NB4 (cell line): ENCODE measurements at regions not wholly inside any gene's neighbourhood (a gene's known extent, or its start where the extent isn't known, plus 50 kb on each side); places are given as distances from the start of the nearest gene placed in this dataset.

Experiments used
- DNase-seq: peaks from one replicate; pipeline ENCODE4 v3.0.0; 2010; ENCODE audit warnings: low read depth
- H3K4me3 ChIP-seq: one replicate; pipeline ENCODE4 v1.5.1; 2011; ENCODE audit warnings: mild to moderate bottlenecking, low read depth, low read length, moderate library complexity
- CTCF ChIP-seq: IDR thresholded peaks from one replicate; pipeline ENCODE4 v1.5.1; 2012; ENCODE audit warnings: low read depth, low read length
- MAX ChIP-seq: IDR thresholded peaks from 2 replicates; pipeline ENCODE4 v1.6.1; 2011; ENCODE audit warnings: low read depth, low read length
- MYC ChIP-seq: IDR thresholded peaks from 2 replicates; pipeline ENCODE4 v1.6.1; 2011; ENCODE audit warnings: low read depth, low read length
- POLR2A ChIP-seq: IDR thresholded peaks from 2 replicates; pipeline ENCODE4 v1.6.1; 2011; ENCODE audit warnings: mild to moderate bottlenecking; ENCODE audit not compliant: insufficient read length; ENCODE audit errors: extremely low read depth

- TF ChIP-seq MYC (no peak), CTCF (no peak), MAX (no peak), POLR2A (no peak)
- no peak for DNase-seq
- no peak overlapping the region for H3K4me3 ChIP-seq
Observed at GRCh38 chr18:56188529-56189275, 449.7 kb downstream of the TXNL1 start.

GRCh38 chr18:56186319-56186718, 452.1 kb downstream of the TXNL1 start:
- DNase-seq: no peak
- no peak overlapping the region for H3K4me3 ChIP-seq
- TF ChIP-seq MAX (no peak), POLR2A (no peak), CTCF (no peak), MYC (no peak)

GRCh38 chr18:56185126-56185525, 453.3 kb downstream of the TXNL1 start:
- DNase-seq: no peak
- no peak overlapping the region for H3K4me3 ChIP-seq
- no peak for TF ChIP-seq CTCF
- no peak for TF ChIP-seq MAX
- TF ChIP-seq POLR2A: no peak
- TF ChIP-seq MYC: no peak

GRCh38 chr18:56176751-56177150, 461.6 kb downstream of the TXNL1 start:
- no peak overlapping the region for H3K4me3 ChIP-seq
- no peak for TF ChIP-seq MAX
- no peak for DNase-seq

GRCh38 chr18:56175330-56176001, 462.9 kb downstream of the TXNL1 start:
- no peak for DNase-seq
- TF ChIP-seq POLR2A (no peak), CTCF (no peak), MAX (no peak), MYC (no peak)
- no peak overlapping the region for H3K4me3 ChIP-seq

GRCh38 chr18:56173542-56174220, 464.7 kb downstream of the TXNL1 start:
- H3K4me3 ChIP-seq: no peak overlapping the region
- TF ChIP-seq CTCF (no peak), MAX (no peak), MYC (no peak), POLR2A (no peak)
- DNase-seq: no peak
